ENCODE measurements at regions not wholly inside any gene's neighbourhood (a gene's known extent, or its start where the extent isn't known, plus 50 kb on each side); places are given as distances from the start of the nearest gene placed in this dataset.
"Not testable (repeated sequence)": the region's sequence is repeated elsewhere in the genome, so short reads cannot be mapped to it uniquely, and the experiment has no call there.

DNA sequence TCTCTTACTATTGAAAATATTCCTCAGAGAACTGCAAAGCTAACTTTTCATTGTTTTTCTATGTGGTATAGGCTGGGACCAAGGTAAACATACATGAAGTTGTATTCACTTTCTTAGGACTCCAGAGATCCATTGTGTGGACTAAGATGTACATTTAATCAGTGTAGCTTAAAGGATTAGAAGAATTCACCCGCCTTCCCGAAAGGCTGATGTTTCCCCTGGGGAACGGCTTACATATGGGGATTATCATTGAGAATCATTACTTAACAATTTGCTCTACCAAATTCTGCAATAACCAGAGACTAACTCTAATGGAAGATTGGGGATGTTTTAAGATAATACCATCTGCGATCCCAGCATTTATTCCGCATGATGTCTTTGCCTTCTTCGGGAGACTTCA lies 257.1 kb upstream of the KIAA1217 start:
- DNase-seq (ENCODE audit: low read depth in 2 of 2): no peak

DNA sequence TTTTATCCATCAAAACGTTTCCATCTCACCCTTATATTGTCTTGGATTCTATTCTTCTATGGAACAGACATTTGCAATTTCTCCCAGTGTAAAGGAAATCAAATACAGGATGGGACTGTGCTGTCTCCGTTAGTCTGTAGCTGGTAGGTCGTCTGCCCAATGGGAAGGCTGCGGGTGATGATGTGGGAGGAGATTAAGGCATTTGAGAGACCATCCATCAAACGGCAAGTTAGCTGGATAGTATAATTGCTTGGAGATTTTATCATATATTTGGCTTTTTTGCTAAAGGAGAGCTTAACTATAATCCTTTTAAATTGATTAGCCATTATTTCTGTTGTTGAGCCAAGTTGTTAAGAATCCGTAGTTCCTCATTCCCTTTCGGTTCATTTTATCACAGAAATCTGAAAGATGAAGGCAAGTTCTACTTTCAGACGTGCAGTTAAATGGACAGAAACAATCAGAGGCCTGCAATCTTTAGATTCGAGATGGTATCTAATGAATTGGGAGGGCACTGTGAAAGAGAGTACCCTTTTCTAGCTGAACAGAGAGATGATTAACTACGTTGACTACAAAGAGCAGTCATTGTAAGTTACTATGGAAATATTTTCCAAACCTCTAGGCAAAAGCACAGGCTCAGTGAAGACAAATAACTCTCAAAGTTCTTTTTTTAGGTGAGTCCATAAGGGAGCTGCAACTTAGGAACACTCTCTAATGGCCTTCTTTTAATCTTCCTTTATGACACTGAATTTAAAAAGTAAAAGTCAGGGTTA lies 253.3 kb upstream of the KIAA1217 start:
- no peak for DNase-seq (ENCODE audit: low read depth in 2 of 2)

GRCh38 chr10:23965123-23965522 lies 243.8 kb upstream of the KIAA1217 start:
- DNase-seq (ENCODE audit: low read depth in 2 of 2): no peak

GRCh38 chr10:23965880-23966279 lies 243.1 kb upstream of the KIAA1217 start:
- DNase-seq (ENCODE audit: low read depth in 2 of 2): no peak

DNA sequence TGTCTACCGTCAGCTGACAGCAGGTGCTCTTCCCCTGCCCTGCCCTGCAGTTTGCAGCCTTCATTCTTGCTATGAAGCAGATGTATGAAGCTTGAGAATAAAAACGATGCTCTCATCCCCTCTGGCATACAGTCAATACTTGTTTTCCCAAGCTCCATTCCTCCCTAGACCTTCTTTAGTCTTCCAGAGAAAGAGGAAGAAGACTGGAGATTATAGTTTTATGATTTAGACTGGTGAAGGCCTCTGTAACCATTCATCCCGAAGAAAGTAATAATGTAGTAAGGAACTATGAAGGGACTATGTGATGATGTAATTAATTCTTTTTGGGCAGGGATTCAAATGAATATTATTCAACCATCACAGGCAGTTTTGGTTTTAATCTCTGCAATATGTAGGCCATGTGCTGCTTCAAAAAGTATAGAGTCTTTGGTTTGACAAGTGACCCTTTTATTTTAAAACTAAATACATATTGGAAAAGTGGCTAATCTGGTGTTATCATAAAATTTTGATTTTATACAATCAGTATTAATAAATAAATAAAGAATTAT lies 242.4 kb upstream of the KIAA1217 start:
- no peak for DNase-seq (ENCODE audit: low read depth in 2 of 2)

DNA sequence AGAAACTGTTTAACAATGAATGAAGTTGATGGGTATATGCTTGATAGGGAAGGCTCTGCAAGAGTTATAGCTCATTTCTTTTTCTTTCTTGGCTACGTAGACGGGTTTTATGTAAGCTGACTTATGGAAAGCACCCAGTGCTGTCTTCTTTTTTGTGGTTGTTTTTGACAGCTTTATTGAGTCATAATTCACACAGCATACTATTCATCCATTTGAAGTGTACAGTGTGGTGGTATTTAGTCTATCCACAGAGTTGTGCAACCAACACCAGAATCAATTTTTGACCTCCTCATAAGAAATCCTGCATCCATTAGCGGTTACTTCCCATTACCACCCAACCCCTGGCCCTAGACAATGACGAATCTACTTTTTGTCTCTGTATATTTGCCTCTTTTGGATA lies 240.6 kb upstream of the KIAA1217 start:
- DNase-seq (ENCODE audit: low read depth in 2 of 2): no peak

- no peak for DNase-seq (ENCODE audit: low read depth in 2 of 2)
These were observed 234.1 kb upstream of the KIAA1217 start for GRCh38 chr10:23974746-23975272.

- no peak for DNase-seq (ENCODE audit: low read depth in 2 of 2)
These were observed 233.5 kb upstream of the KIAA1217 start for GRCh38 chr10:23975431-23975830.

DNA sequence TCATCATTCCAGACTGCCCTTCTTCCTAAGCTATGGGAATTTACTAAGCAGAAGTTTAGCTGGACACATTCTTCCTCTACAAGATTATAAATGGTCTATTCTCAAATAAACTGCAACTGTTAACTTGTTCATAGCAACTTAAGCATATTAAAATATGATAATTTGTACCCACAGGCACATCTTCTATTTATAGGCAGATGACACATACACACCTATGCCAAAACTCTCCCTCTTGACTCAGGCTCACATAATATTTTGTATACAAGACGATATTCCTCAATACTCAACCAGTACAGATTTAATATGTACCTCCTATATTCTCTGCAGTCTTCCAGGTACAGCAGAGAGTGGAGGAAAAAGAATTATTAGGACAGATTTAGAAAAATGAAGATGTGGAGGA lies 232.7 kb upstream of the KIAA1217 start:
- DNase-seq (ENCODE audit: low read depth in 2 of 2): no peak

DNA sequence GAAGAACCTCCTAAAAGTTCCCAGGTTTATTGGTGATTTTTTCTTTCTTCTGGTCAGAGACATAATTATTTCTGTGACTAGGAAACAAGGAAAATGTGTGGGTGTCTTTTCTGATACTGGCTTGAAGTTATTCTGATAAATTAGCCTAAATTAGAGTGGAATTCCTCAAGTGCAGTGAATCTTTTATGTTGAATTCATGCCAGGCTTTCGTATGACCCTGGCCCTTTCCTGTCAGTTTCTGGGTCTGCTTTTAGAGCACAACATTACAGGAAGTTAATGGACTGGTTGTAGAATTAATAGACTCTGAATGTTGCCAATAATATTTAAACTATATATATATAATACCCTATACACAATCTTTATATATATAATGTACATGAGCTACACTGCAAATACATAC lies 230.6 kb upstream of the KIAA1217 start:
- DNase-seq (ENCODE audit: low read depth in 2 of 2): no peak

DNA sequence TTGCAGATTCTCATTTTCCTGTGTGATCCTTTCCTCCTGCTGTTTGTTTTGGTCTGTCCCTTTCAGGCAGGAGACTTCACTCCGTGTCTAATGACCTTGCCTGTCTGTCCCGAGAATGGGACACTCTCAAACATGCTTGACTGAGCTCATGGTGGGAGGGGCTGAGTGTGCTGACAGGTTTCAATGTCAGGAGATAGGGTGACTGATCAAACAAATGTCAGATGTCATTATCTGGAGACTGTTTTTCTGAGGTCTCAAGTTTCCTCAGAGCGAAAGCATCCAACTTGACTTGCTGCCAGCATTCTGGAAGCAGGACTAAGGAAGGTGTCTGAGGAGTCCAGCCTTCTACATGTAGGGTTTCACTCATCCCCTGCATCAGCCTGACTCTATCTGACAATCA lies 228.8 kb upstream of the KIAA1217 start:
- no peak for DNase-seq (ENCODE audit: low read depth in 2 of 2)

GRCh38 chr10:23981520-23982309 lies 227.2 kb upstream of the KIAA1217 start:
- no peak for DNase-seq (ENCODE audit: low read depth in 2 of 2)

DNA sequence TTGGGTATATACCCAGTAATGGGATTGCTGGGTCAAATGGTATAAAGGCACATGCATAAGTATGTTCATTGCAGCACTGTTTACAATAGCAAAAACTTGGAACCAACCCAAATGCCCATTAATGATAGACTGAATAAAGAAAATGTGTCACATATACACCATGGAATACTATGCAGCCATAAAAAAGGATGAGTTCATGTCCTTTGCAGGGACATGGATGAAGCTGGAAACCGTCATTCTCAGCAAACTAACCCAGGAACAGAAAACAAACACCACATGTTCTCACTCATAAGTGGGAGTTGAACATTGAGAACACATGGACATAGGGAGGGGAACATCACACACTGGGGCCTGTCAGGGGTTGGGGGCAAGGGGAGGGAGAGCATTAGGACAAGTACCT lies 224.5 kb upstream of the KIAA1217 start:
- not testable (repeated sequence) for DNase-seq (ENCODE audit: low read depth in 2 of 2)

DNA sequence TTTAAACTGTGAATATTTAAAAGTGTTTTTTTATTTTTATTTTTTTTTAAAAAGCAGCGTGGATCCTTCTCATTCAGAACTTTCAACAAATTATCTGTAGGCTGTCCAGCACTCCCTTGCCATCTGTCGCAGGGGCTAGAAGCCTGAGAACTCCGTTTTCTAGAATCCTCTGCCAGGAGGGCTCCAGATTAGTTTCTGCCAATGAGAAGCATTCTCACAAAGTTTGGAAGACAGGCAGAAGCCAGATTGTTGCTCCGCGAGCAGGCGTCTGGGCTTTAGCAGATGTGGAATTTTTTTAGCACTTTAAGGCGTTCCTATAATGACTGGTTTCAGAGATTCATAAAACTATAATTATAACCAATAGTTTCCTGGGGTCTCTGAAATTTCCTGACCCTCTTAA lies 220.9 kb upstream of the KIAA1217 start:
- no peak for DNase-seq (ENCODE audit: low read depth in 2 of 2)

GRCh38 chr10:23994459-23995046 lies 214.4 kb upstream of the KIAA1217 start:
- DNase-seq (ENCODE audit: low read depth in 2 of 2): peak in 1 of 2 donors; percentile 11

GRCh38 chr10:23999445-23999844 lies 209.5 kb upstream of the KIAA1217 start:
- no peak for DNase-seq (ENCODE audit: low read depth in 2 of 2)

DNA sequence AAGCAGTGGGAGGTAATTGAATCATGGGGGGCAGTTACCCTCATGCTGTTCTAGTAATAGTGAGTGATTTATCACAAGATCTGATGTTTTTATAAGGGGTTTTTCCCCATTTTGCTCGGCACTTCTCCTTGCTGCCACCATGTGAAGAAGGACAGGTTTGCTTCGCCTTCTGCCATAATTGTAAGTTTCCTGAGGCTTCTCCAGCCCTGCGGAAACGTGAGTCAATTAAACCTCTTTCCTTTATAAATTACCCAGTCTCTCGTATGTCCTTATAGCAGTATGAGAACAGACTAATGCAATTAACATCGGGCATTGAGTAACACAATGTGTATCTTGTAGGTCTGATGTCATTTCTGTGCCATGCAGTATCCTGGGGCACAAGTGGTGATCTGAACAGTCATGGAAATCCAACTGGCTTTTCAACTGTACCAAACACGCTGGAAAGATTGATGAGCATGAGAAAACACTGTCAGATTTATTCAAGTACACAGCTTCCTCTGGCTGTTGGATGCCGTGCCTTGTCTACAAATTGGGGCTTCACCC lies 208.6 kb upstream of the KIAA1217 start:
- no peak for DNase-seq (ENCODE audit: low read depth in 2 of 2)

GRCh38 chr10:24006741-24007140 lies 202.2 kb upstream of the KIAA1217 start:
- no peak for DNase-seq (ENCODE audit: low read depth in 2 of 2)

DNA sequence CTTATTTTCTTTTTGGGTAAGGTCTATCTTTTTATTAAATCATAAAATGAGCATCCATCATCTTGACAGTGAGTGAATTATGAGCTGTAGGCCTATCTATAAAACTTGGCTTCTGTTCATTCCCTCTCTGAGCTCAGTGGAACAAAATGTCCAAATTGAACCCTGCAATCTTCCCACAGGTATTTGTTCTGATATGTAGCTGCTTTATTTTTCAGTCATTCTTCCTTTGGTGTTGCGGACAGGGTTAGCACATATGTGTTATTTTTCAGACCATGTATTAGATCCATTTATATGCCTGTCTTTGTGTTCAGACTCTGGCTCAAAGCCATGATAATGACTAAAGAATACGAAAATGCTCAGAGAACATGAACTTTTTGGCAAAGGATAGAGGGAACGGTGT lies 201.6 kb upstream of the KIAA1217 start:
- DNase-seq (ENCODE audit: low read depth in 2 of 2): no peak

GRCh38 chr10:24008164-24009091 lies 200.5 kb upstream of the KIAA1217 start:
- DNase-seq (ENCODE audit: low read depth in 2 of 2): no peak

DNA sequence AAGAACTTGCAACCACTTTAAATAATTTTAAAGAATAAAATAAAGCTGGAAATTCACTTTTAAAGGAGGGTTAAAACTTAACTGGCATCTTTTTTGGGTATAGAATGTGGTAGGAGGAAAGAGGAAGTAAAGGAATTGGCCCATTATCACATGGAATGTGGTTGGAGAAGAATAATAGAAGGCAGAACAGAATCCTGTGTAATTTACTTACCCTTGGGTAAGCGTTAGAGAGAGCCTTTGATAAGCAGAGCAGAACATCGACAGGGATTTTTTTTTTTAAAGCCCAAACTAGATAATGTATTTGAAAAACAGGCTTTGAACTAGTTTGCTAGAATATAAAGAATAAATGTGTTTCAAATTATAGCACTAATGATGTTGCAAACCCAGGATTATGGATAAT lies 199.8 kb upstream of the KIAA1217 start:
- DNase-seq (ENCODE audit: low read depth in 2 of 2): no peak
